HepG2 (cell line): ENCODE measurements at regions not wholly inside any gene's neighbourhood (a gene's known extent, or its start where the extent isn't known, plus 50 kb on each side); places are given as distances from the start of the nearest gene placed in this dataset.
A peak's percentile ranks its signal among the peaks of the same experiment; 100 is the strongest.
"Not testable (repeated sequence)": the region's sequence is repeated elsewhere in the genome, so short reads cannot be mapped to it uniquely, and the experiment has no call there.

ENCODE experiments used
- ATAC-seq: fragments of 200-7000 bp; cut with Tn5 transposase; 3 replicates; pipeline ENCODE4 v1.9.1; 2020; ENCODE audit warnings: mild to moderate bottlenecking, moderate library complexity
- BruUV-seq: library from RNA; stranded (reverse); fragments of 400-500 nt; replicated peaks from 2 replicates; lab custom pipeline; 2021; lab: Mats Ljungman, UMichigan
- CTCF ChIA-PET: fragments of 300-600 bp; formaldehyde crosslinking; extraction: SDS; loops from one replicate; lab custom pipeline; 2021; ENCODE audit warnings: low total read pairs, inconsistent platforms, low intra/inter-chr PET ratio; lab: Yijun Ruan, JAX
- POLR2A ChIA-PET: fragments of 350-600 bp; sonication (Branson Sonifier 250); formaldehyde crosslinking; loops from one replicate; lab custom pipeline; 2020; ENCODE audit warnings: antibody characterized with exemption, inconsistent platforms; lab: Yijun Ruan, JAX
- DNase-seq: peaks from one replicate; pipeline ENCODE4 v3.0.0-alpha.2; 2015; ENCODE audit warnings: low spot score
- FAIRE-seq: peaks from 3 replicates; lab custom pipeline; 2011; peaks lifted over from hg19 to GRCh38; lab: Jason Lieb, UNC
- H2AFZ ChIP-seq: one replicate; pipeline ENCODE4 v1.6.1; 2011; ENCODE audit warnings: low read length, inconsistent platforms
- H3K27ac ChIP-seq: fragments of 300-600 bp; 3 replicates; pipeline ENCODE4 v1.8.0; 2011; ENCODE audit warnings: mixed run types, mild to moderate bottlenecking, mixed read lengths, low read length, inconsistent platforms; ENCODE audit not compliant: insufficient read depth; ENCODE audit errors: extremely low read length
- H3K27me3 ChIP-seq, 2 experiments: fragments of 200-600 bp in 1 of 2; 2 replicates in 1 of 2; 3 replicates in 1 of 2; pipeline versions ENCODE4 v1.6.0 to v1.8.0; 2011; ENCODE audit warnings: low read length in 2 of 2, mild to moderate bottlenecking in 2 of 2, moderate library complexity in 2 of 2, inconsistent platforms in 1 of 2; ENCODE audit not compliant: insufficient read depth in 2 of 2, control insufficient read depth in 1 of 2
- H3K36me3 ChIP-seq, 2 experiments: fragments of 200-600 bp in 1 of 2; replicated peaks in 1 of 2; 2 replicates in 1 of 2; 3 replicates in 1 of 2; pipeline versions ENCODE4 v1.5.1 to v1.8.0; 2011; ENCODE audit warnings: low read length in 2 of 2, inconsistent platforms in 1 of 2; ENCODE audit not compliant: insufficient read depth in 2 of 2, control insufficient read depth in 1 of 2
- H3K4me1 ChIP-seq: 2 replicates; pipeline ENCODE4 v1.5.1; 2012; ENCODE audit warnings: low read length, inconsistent platforms; ENCODE audit not compliant: insufficient read depth
- H3K4me2 ChIP-seq: 2 replicates; pipeline ENCODE4 v1.6.0; 2011; ENCODE audit warnings: low read depth, low read length, inconsistent platforms
- H3K4me3 ChIP-seq, 3 experiments: fragments of 200-600 bp in 1 of 3; sonication (generic), shearing (Covaris generic) in 1 of 3; replicated peaks in 1 of 3; 2 replicates each; pipeline ENCODE4 v1.5.1; 2011 to 2016; ENCODE audit warnings: low read length in 3 of 3, inconsistent platforms in 2 of 3, low read depth in 2 of 3, mild to moderate bottlenecking in 2 of 3, control low read depth in 1 of 3, mixed read lengths in 1 of 3; ENCODE audit not compliant: insufficient read depth in 1 of 3
- H3K79me2 ChIP-seq: one replicate; pipeline ENCODE4 v1.6.1; 2011; ENCODE audit warnings: low read length, inconsistent platforms; ENCODE audit not compliant: insufficient read depth
- H3K9ac ChIP-seq: 2 replicates; pipeline ENCODE4 v1.6.0; 2011; ENCODE audit warnings: mild to moderate bottlenecking, low read depth, low read length, inconsistent platforms; ENCODE audit not compliant: insufficient read depth
- H3K9me3 ChIP-seq: 2 replicates; pipeline ENCODE4 v1.5.1; 2012; ENCODE audit warnings: mild to moderate bottlenecking, low read length
- H4K20me1 ChIP-seq: 2 replicates; pipeline ENCODE4 v1.6.0; 2011; ENCODE audit warnings: inconsistent platforms, mild to moderate bottlenecking, low read length, moderate library complexity; ENCODE audit not compliant: insufficient read depth
- FOXK2 ChIP-seq: fragments of 450-650 bp; IDR thresholded peaks from 2 replicates; pipeline ENCODE4 v1.6.1; 2016
- FOXP1 ChIP-seq, 2 experiments: fragments of 450-650 bp in 1 of 2; IDR thresholded peaks; 2 replicates each; pipeline ENCODE4 v1.6.1; 2017 to 2018; ENCODE audit warnings: antibody characterized with exemption in 1 of 2
- NFRKB ChIP-seq: fragments of 450-650 bp; IDR thresholded peaks from 2 replicates; pipeline ENCODE4 v1.6.1; 2017
- NONO ChIP-seq, 2 experiments: fragments of 450-650 bp in 1 of 2; sonication (generic) in 1 of 2; formaldehyde crosslinking in 1 of 2; IDR thresholded peaks in 1 of 2; conservative IDR thresholded peaks in 1 of 2; 2 replicates each; pipeline versions ENCODE4 v1.6.1 to v1.8.0; 2017 to 2022; ENCODE audit warnings: mild to moderate bottlenecking in 1 of 2, missing genetic modification reagents in 1 of 2, moderate library complexity in 1 of 2
- PLRG1 ChIP-seq: fragments of 450-650 bp; conservative IDR thresholded peaks from 2 replicates; pipeline ENCODE4 v1.6.1; 2016
- SP1 ChIP-seq, 2 experiments: fragments of 450-650 bp in 1 of 2; sonication (generic) in 1 of 2; formaldehyde crosslinking in 1 of 2; IDR thresholded peaks; 2 replicates each; pipeline versions ENCODE4 v1.4.0 to v1.6.1; 2016 to 2020; ENCODE audit warnings: missing genetic modification reagents in 1 of 2
- TRIM22 ChIP-seq: fragments of 450-650 bp; IDR thresholded peaks from 2 replicates; pipeline ENCODE4 v1.6.1; 2017
- ZNF282 ChIP-seq: fragments of 450-650 bp; IDR thresholded peaks from 2 replicates; pipeline ENCODE4 v1.6.1; 2018; ENCODE audit not compliant: partially characterized antibody
- WGBS: methylation state at CpG from one replicate; pipeline ENCODE4 v1.1.6; 2017; ENCODE audit warnings: low lambda C conversion rate; 5-methylcytosine and 5-hydroxymethylcytosine counted together
- in situ Hi-C: cut with HindIII; loops from 2 replicates; pipeline ENCODE4 v1.10.0; 2017; ENCODE audit warnings: low pct_unique_long_range_greater_than_20kb; ENCODE audit not compliant: extremely low pct_ligation_motif_present
- intact Hi-C: fragments of 100-400 bp; cut with micrococcal nuclease; formaldehyde crosslinking; loops from one replicate; pipeline ENCODE4 v1.10.0; 2022; ENCODE audit not compliant: unreplicated experiment

GRCh38 chr21:5246416-5246815 is 5275.0 kb upstream of the TPTE start:
- in situ Hi-C loops; intact Hi-C loops; H4K20me1 ChIP-seq; H3K4me3 ChIP-seq; DNase-seq; H3K27ac ChIP-seq; CTCF ChIA-PET; H3K27me3 ChIP-seq; H3K9ac ChIP-seq; H2AFZ ChIP-seq; ATAC-seq; H3K36me3 ChIP-seq; BruUV-seq; FAIRE-seq; H3K4me1 ChIP-seq; H3K79me2 ChIP-seq; H3K4me2 ChIP-seq; POLR2A ChIA-PET; TF ChIP-seq FOXP1 (CRISPR knock-in tag; IDR thresholded peaks at IDR 0.05): not testable (repeated sequence)
- TF ChIP-seq FOXK2 = 0 out of 2 replicates have a peak, but pooled peaks have one; percentile 8
- peak; percentile 27; the same call in 1 of the 2 replicates for TF ChIP-seq FOXP1 (IDR thresholded peaks at IDR 0.05)
- H3K9me3 ChIP-seq = peaks cover 85% of the 10 kb centered on the region
- 11% methylated on average over 6 of the region's 6 CpGs for WGBS

GRCh38 chr21:5247399-5247798 is 5274.0 kb upstream of the TPTE start:
- FAIRE-seq, CTCF ChIA-PET, H3K9ac ChIP-seq, BruUV-seq, intact Hi-C loops, H2AFZ ChIP-seq, H3K27ac ChIP-seq, H4K20me1 ChIP-seq, ATAC-seq, H3K4me3 ChIP-seq, H3K4me1 ChIP-seq, DNase-seq, POLR2A ChIA-PET, H3K79me2 ChIP-seq, in situ Hi-C loops, H3K27me3 ChIP-seq, H3K4me2 ChIP-seq, H3K36me3 ChIP-seq: not testable (repeated sequence)
- H3K9me3 ChIP-seq = peaks cover 88% of the 10 kb centered on the region
- 61% methylated on average over 5 of the region's 5 CpGs for WGBS

- H3K4me1 ChIP-seq; POLR2A ChIA-PET; in situ Hi-C loops; H4K20me1 ChIP-seq; CTCF ChIA-PET; BruUV-seq; H3K27ac ChIP-seq; H3K9ac ChIP-seq; DNase-seq; H3K27me3 ChIP-seq; ATAC-seq; H3K4me2 ChIP-seq; FAIRE-seq; intact Hi-C loops; H2AFZ ChIP-seq; H3K79me2 ChIP-seq; H3K4me3 ChIP-seq; H3K36me3 ChIP-seq; TF ChIP-seq NONO (CRISPR knock-in tag; conservative IDR thresholded peaks at IDR 0.05); SP1 (CRISPR knock-in tag; IDR thresholded peaks at IDR 0.05); FOXP1 (CRISPR knock-in tag; IDR thresholded peaks at IDR 0.05): not testable (repeated sequence)
- WGBS = 5% methylated on average over 1 of the region's 1 CpG
- peaks cover 81% of the 10 kb centered on the region for H3K9me3 ChIP-seq
- TF ChIP-seq TRIM22 = 0 out of 2 replicates have a peak, but pooled peaks have one; percentile 51
- peak; percentile 43; the same call in 1 of the 2 replicates for TF ChIP-seq NFRKB
- peak; percentile 58 for TF ChIP-seq ZNF282
- peak; percentile 75; the same call in 1 of the 2 replicates for TF ChIP-seq PLRG1
- peak; percentile 80; the same call in 1 of the 2 replicates for TF ChIP-seq NONO (IDR thresholded peaks at IDR 0.05)
- peak; percentile 55; the same call in 1 of the 2 replicates for TF ChIP-seq SP1 (IDR thresholded peaks at IDR 0.05)
- TF ChIP-seq FOXP1 (IDR thresholded peaks at IDR 0.05) = 0 out of 2 replicates have a peak, but pooled peaks have one; percentile 17
Measured at GRCh38 chr21:5250128-5250527, 5271.3 kb upstream of the TPTE start.
